WTC11 (cell line): ENCODE measurements at regions not wholly inside any gene's neighbourhood (a gene's known extent, or its start where the extent isn't known, plus 50 kb on each side); places are given as distances from the start of the nearest gene placed in this dataset.

Experiments
- CTCF ChIP-seq: fragments of 200-600 bp; IDR thresholded peaks from 2 replicates; pipeline ENCODE4 v1.8.0; 2022; ENCODE audit warnings: antibody characterized with exemption
- ETV6 ChIP-seq: sonication (generic); formaldehyde crosslinking; IDR thresholded peaks from 2 replicates; pipeline ENCODE4 v1.8.1; 2022; ENCODE audit warnings: mild to moderate bottlenecking, missing genetic modification reagents

GRCh38 chr16:86384980-86385379 is 125.3 kb upstream of the FOXF1 start:
- TF ChIP-seq ETV6 (no peak), CTCF (no peak)
